Fibroblast of lung (primary cell): ENCODE measurements at regions not wholly inside any gene's neighbourhood (a gene's known extent, or its start where the extent isn't known, plus 50 kb on each side); places are given as distances from the start of the nearest gene placed in this dataset.

Experiments
- DNase-seq, 2 donors: peaks; one replicate each; pipeline versions ENCODE4 v3.0.0 to v3.0.0-alpha.2; 2010; ENCODE audit warnings: low read depth in 2 of 2
- H2AFZ ChIP-seq: 2 replicates; pipeline ENCODE4 v1.5.1; 2012; ENCODE audit warnings: low read length, control low read depth, inconsistent platforms
- H3K27ac ChIP-seq: 2 replicates; pipeline ENCODE4 v1.5.1; 2011; ENCODE audit warnings: low read length, control low read depth; ENCODE audit not compliant: insufficient read depth
- H3K27me3 ChIP-seq: 2 replicates; pipeline ENCODE4 v1.5.1; 2011; ENCODE audit warnings: mild to moderate bottlenecking, low read length; ENCODE audit not compliant: control insufficient read depth, insufficient read depth
- H3K36me3 ChIP-seq: 2 replicates; pipeline ENCODE4 v1.5.1; 2011; ENCODE audit warnings: low read length; ENCODE audit not compliant: control insufficient read depth, insufficient read depth
- H3K4me1 ChIP-seq: 2 replicates; pipeline ENCODE4 v1.5.1; 2011; ENCODE audit warnings: low read length; ENCODE audit not compliant: control insufficient read depth, insufficient read depth; ENCODE audit errors: extremely low read depth
- H3K4me2 ChIP-seq: 2 replicates; pipeline ENCODE4 v1.5.1; 2011; ENCODE audit warnings: low read length, control low read depth; ENCODE audit not compliant: insufficient read depth; ENCODE audit errors: extremely low read depth
- H3K4me3 ChIP-seq, 4 experiments: fragments of 200-600 bp in 1 of 4; sonication (generic) in 1 of 4; replicated peaks in 1 of 4; 2 replicates each; pipeline ENCODE4 v1.5.1; 2011 to 2016; ENCODE audit warnings: low read length in 4 of 4, low read depth in 3 of 4, mild to moderate bottlenecking in 3 of 4, control low read depth in 2 of 4, inconsistent platforms in 1 of 4, mixed read lengths in 1 of 4; ENCODE audit not compliant: insufficient read depth in 1 of 4; ENCODE audit errors: control extremely low read depth in 1 of 4
- H3K79me2 ChIP-seq: 2 replicates; pipeline ENCODE4 v1.5.1; 2012; ENCODE audit warnings: mild to moderate bottlenecking, low read length, inconsistent platforms; ENCODE audit not compliant: control insufficient read depth, insufficient read depth
- H3K9ac ChIP-seq: 2 replicates; pipeline ENCODE4 v1.5.1; 2011; ENCODE audit warnings: mild to moderate bottlenecking, low read length, control low read depth; ENCODE audit not compliant: insufficient read depth
- H3K9me3 ChIP-seq: 2 replicates; pipeline ENCODE4 v1.5.1; 2012; ENCODE audit warnings: low read depth, low read length; ENCODE audit not compliant: control insufficient read depth, insufficient read depth
- H4K20me1 ChIP-seq: 2 replicates; pipeline ENCODE4 v1.5.1; 2011; ENCODE audit warnings: low read length; ENCODE audit not compliant: control insufficient read depth, insufficient read depth; ENCODE audit errors: extremely low read depth
- EZH2 ChIP-seq: IDR thresholded peaks from 2 replicates; pipeline ENCODE4 v1.5.1; 2012; ENCODE audit warnings: low read length, control low read depth, mild to moderate bottlenecking; ENCODE audit errors: missing control alignments
- TF ChIP-seq, protein P1 (sequence below), 2 donors: IDR thresholded peaks in 1 of 2; conservative IDR thresholded peaks in 1 of 2; 1 replicate in 1 of 2; 2 replicates in 1 of 2; pipeline ENCODE4 v1.5.1; 2011 to 2012; ENCODE audit warnings: low read length in 2 of 2, control low read depth in 1 of 2, inconsistent platforms in 1 of 2, low read depth in 1 of 2, mild to moderate bottlenecking in 1 of 2

DNA sequence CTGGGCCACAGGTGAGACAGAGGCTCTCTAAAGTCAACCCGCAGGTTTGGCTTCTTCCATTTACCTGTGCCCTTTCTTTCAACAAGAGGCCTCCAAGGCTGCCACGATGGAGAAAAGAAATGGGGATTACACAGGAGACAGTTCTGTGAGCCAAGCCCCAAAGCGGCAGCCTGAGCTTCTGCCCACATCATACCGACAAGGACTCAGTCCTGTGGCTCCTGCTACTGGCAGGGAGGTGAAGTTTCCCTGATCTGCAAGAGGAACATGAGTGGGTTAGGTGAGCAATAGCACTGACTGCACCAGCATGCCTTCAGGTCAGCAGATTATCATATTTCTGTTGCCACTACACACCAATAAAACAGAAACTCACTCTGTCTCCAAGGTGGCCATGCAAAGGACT, 800.0 kb downstream of the KCNJ18 start:
- Histone ChIP-seq H3K27ac (no peak overlapping the region), H3K27me3 (no peaks in the 10 kb centered on the region), H2AFZ (no peak overlapping the region), H3K4me2 (no peak overlapping the region), H3K36me3 (no peaks in the 10 kb centered on the region), H4K20me1 (no peaks in the 10 kb centered on the region), H3K79me2 (no peaks in the 10 kb centered on the region), H3K9ac (no peak overlapping the region), H3K4me3 (no peak overlapping the region), H3K4me1 (no peaks in the 10 kb centered on the region), H3K9me3 (no peaks in the 10 kb centered on the region)
- TF ChIP-seq, protein P1, sequence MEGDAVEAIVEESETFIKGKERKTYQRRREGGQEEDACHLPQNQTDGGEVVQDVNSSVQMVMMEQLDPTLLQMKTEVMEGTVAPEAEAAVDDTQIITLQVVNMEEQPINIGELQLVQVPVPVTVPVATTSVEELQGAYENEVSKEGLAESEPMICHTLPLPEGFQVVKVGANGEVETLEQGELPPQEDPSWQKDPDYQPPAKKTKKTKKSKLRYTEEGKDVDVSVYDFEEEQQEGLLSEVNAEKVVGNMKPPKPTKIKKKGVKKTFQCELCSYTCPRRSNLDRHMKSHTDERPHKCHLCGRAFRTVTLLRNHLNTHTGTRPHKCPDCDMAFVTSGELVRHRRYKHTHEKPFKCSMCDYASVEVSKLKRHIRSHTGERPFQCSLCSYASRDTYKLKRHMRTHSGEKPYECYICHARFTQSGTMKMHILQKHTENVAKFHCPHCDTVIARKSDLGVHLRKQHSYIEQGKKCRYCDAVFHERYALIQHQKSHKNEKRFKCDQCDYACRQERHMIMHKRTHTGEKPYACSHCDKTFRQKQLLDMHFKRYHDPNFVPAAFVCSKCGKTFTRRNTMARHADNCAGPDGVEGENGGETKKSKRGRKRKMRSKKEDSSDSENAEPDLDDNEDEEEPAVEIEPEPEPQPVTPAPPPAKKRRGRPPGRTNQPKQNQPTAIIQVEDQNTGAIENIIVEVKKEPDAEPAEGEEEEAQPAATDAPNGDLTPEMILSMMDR (conservative IDR thresholded peaks at IDR 0.05 in 1 of 2, IDR thresholded peaks at IDR 0.05 in 1 of 2; ENCODE audit: low read depth in 1 of 2, low read length in 2 of 2) = no peak
- TF ChIP-seq EZH2 = no peak
- DNase-seq = no peak

DNA sequence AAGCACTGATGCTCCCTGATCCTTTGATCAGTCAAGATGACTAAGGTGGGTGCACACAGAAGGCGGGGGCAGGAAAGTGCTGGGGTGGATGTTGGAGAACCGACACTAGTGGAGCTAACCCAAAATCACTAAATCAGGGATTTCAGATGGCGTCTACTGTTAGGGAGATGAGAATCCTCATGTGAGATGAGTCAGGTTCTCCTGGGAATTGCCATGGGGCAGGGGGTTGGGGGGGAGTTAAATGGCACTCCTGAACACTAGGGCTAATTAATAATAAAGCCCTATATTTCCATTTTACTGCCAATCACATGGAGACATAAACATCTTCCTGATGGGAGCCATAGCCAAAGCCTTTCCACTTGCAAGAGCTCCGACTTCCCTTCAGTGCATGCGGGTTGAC, 804.1 kb downstream of the KCNJ18 start:
- TF ChIP-seq, protein P1 (conservative IDR thresholded peaks at IDR 0.05 in 1 of 2, IDR thresholded peaks at IDR 0.05 in 1 of 2; ENCODE audit: low read depth in 1 of 2, low read length in 2 of 2) = no peak
- no peak for TF ChIP-seq EZH2
- Histone ChIP-seq H3K4me2 (no peak overlapping the region), H3K27ac (no peak overlapping the region), H3K79me2 (no peaks in the 10 kb centered on the region), H3K4me3 (no peak overlapping the region), H3K4me1 (no peaks in the 10 kb centered on the region), H3K9ac (no peak overlapping the region), H2AFZ (no peak overlapping the region), H4K20me1 (no peaks in the 10 kb centered on the region), H3K9me3 (no peaks in the 10 kb centered on the region), H3K27me3 (no peaks in the 10 kb centered on the region), H3K36me3 (no peaks in the 10 kb centered on the region)
- DNase-seq = no peak

DNA sequence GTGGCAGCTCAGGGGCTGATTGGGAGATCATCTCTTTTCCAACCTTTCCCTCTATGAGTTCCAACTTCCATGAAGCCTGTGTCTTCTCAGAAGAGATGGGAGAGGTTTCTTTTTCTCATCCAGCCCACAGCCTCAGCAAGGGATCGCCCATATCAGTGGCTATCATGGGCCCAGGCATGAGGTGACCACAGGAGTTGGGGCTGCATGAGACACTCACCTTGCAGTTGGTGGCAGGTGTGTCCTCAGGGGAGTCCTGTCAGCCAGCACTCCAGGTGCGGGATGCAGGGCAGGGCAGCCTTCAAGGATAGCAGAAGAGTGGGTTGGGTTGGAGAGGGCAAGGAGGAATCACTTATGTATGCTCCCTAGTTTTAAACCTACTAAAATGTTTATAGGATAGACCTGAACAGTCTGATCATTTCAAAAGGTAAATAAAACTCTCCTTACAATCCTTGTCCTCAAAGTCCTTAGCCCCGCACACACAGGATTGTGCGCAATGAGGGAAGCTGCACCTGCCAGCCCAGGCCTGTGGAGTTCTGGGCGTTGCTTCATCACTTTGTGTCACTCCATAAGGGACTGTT, 811.1 kb downstream of the KCNJ18 start:
- Histone ChIP-seq H3K9me3 (no peaks in the 10 kb centered on the region), H4K20me1 (no peaks in the 10 kb centered on the region), H3K27me3 (no peaks in the 10 kb centered on the region), H3K4me1 (no peaks in the 10 kb centered on the region), H2AFZ (no peak overlapping the region), H3K36me3 (no peaks in the 10 kb centered on the region), H3K4me3 (no peak overlapping the region), H3K4me2 (no peak overlapping the region), H3K9ac (no peak overlapping the region), H3K79me2 (no peaks in the 10 kb centered on the region), H3K27ac (no peak overlapping the region)
- TF ChIP-seq, protein P1 (conservative IDR thresholded peaks at IDR 0.05 in 1 of 2, IDR thresholded peaks at IDR 0.05 in 1 of 2; ENCODE audit: low read depth in 1 of 2, low read length in 2 of 2) = no peak
- no peak for TF ChIP-seq EZH2
- no peak for DNase-seq
